ENCODE measurements at regions not wholly inside any gene's neighbourhood (a gene's known extent, or its start where the extent isn't known, plus 50 kb on each side); places are given as distances from the start of the nearest gene placed in this dataset.
A peak's percentile ranks its signal among the peaks of the same experiment; 100 is the strongest.
"Not testable (repeated sequence)": the region's sequence is repeated elsewhere in the genome, so short reads cannot be mapped to it uniquely, and the experiment has no call there.

DNA sequence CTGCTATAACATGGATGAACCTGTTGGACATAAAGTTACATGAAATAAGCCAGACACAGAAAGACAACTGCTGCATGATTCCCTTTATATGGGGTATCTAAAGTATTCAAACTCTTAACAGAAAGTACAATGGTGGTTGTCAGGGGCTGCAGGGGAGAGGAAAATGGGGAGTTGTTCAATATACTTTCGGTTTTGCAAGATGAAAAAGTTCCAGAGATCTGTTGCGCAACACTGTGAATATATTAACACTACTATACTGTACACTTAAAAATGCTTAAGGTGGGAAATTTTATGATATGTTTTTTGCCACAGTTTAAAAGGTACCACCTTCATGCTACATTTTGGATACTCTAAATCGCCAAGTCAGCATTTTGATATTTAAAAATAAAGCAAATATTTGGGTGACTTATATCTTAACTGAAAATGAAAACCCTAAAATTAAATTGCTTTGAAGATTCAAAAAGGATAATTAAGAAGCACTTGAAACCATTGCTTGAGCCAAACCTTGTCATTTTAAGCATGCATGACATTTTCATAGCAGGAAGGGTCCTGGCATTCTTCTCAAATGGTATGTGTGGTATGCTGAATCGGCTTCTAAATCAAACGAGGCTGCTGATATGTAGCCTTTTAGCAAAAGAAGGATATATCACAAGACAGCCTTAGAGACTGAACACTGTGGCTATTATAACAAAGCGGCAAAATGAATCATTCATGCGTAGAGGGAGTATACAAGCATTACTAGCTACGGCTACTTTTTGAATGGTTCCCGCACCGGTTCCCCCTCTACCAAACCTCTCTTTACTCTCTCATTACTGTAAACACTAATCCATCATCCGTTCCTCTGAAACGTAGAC is 607.1 kb upstream of the DIPK2B start:
- intact Hi-C loops (cut with DNase I, micrococcal nuclease), result no loop called here
- DNase-seq (no peak), ATAC-seq (no peak)

DNA sequence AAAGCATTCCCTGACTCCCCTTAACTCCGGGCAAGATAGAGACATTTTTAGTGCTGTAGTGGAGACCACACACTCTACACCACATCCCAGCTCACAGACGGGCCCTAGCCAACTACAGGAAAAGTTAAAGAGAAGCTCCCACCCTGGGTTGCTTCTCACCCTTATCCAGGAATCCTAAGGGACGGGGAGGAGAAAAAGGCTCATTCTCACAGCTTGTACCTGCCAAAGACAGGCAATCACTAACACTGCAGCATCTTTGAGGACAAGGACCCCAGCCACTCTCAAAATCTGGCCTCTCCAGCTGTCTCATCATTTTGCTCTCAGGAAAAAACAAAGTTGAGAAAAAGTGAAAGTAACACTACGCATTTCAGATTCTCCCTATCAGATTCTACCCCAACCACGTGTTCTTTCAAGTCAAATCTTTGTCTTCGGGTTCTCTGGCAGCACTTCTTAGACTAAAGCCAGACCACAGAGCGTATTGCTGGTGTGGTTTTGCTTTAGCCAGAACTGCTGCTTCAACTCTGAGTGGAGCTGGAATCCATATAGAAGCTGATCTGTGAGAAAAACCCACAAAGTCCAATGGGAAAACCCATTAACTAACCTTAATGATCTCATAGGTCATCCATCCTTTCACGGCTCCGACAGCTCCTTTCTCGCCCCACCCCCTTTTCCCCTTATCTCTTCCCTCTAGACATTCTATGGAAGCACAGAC is 605.9 kb upstream of the DIPK2B start:
- DNase-seq (no peak), ATAC-seq (no peak)
- intact Hi-C loops (cut with DNase I, micrococcal nuclease), result no loop called here

GRCh38 chrX:45804276-45804675 is 603.6 kb upstream of the DIPK2B start:
- intact Hi-C loops (cut with DNase I, micrococcal nuclease), result no loop called here
- no peak for DNase-seq
- ATAC-seq, result no peak

DNA sequence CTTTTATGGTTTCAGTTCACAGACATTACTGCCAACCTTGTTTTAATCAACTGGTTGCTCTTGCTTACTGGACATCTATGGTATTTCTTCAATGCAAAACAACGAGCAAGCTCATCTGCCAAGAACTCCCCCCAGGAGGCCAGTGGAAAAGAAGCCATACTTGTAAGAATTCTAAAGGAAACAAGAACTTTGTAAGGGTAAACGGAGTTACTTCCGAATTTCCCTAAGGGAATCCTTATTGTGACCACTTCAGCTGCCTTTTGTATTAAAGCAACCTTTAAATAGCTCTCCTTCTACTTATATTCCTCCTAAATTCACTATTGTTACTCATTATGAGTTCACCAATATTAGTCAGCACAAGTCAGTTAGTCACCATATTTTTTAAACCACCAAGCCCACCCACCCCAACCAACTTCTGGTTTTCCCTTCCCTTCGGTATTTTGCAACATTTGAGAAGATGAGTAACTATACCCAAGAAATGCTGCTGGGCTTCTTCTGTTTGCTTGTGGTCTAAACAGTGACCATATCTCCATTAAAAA is 602.8 kb upstream of the DIPK2B start:
- no peak for DNase-seq
- intact Hi-C loops (cut with DNase I, micrococcal nuclease), result no loop called here
- no peak for ATAC-seq

- ATAC-seq, result peak; percentile 56
- intact Hi-C loops (cut with DNase I, micrococcal nuclease), result no loop called here
- DNase-seq, result no peak
Observed at GRCh38 chrX:45801554-45801953, 600.9 kb upstream of the DIPK2B start.

DNA sequence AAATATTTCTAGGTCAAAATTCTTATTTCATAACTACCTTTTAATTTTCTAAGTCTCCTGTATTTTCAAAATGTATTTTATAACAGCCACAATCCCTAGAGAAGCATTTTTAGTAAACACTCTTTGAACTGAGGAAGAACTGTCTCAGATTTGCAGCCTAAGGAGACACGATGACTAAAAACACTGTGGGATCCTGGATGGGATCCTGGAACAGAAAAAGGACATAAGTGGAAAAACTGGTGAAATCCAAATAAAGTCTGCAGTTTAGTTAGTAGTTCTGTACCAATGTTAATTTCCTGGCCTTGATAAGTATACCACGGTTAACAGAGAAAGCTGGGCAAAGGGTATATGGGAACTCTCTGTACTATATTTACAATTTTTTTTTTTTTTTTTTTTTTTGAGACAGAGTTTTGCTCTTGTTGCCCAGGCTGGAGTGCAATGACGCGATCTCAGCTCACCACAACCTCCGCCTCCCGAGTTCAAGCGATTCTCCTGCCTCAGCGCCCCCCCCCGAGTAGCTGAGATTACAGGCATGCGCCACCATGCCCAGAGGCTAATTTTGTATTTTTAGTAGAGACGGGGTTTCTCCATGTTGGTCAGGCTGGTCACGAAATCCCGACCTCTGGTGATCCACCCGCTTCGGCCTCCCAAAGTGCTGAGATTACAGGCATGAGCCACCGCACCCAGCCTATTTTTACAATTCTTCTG is 600.2 kb upstream of the DIPK2B start:
- ATAC-seq; intact Hi-C loops (cut with DNase I, micrococcal nuclease): not testable (repeated sequence)

GRCh38 chrX:45799576-45799975 is 598.9 kb upstream of the DIPK2B start:
- ATAC-seq (no peak), DNase-seq (no peak)
- intact Hi-C loops (cut with DNase I, micrococcal nuclease), result no loop called here

More for the DNA sequence above, 600.2 kb upstream of the DIPK2B start:
- not testable (repeated sequence) for DNase-seq

DNA sequence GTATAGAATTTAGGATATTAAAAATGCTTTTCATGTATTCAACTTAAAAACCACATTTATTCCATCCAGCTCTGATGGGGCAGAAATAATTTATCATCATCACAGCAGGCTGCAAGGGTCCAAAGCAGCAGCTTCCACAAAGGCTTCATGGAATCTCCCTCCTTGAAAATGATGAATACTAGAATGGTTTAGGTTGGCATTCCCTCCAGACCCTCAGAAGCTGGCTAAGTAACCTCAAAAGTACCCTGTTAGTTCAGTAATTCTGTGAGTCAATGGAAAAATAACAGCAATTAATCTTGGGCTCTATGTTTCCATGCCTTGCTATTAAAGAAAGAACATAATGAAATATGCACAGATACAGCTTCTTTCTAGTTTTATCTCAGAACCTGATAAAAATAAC is 594.9 kb upstream of the DIPK2B start:
- intact Hi-C loops (cut with DNase I, micrococcal nuclease), result no loop called here
- no peak for ATAC-seq
- no peak for DNase-seq

- intact Hi-C loops (cut with DNase I, micrococcal nuclease), result no loop called here
- no peak for ATAC-seq
- no peak for DNase-seq
Observed at GRCh38 chrX:45794995-45795337, 594.3 kb upstream of the DIPK2B start.

- DNase-seq, result no peak
Observed at GRCh38 chrX:45794323-45794994, 593.8 kb upstream of the DIPK2B start.

GRCh38 chrX:45788941-45789348 is 588.3 kb upstream of the DIPK2B start:
- intact Hi-C loops (cut with DNase I, micrococcal nuclease), result no loop called here
- no peak for ATAC-seq
- no peak for DNase-seq

More at GRCh38 chrX:45794323-45794994, 593.8 kb upstream of the DIPK2B start:
- intact Hi-C loops (cut with DNase I, micrococcal nuclease), result no loop called here
- no peak for ATAC-seq

- intact Hi-C loops (cut with DNase I, micrococcal nuclease), result no loop called here
- ATAC-seq (no peak), DNase-seq (no peak)
Observed at GRCh38 chrX:45788315-45788714, 587.6 kb upstream of the DIPK2B start.

- DNase-seq (no peak), ATAC-seq (no peak)
- intact Hi-C loops (cut with DNase I, micrococcal nuclease), result no loop called here
Observed at GRCh38 chrX:45784590-45784989, 583.9 kb upstream of the DIPK2B start.

DNA sequence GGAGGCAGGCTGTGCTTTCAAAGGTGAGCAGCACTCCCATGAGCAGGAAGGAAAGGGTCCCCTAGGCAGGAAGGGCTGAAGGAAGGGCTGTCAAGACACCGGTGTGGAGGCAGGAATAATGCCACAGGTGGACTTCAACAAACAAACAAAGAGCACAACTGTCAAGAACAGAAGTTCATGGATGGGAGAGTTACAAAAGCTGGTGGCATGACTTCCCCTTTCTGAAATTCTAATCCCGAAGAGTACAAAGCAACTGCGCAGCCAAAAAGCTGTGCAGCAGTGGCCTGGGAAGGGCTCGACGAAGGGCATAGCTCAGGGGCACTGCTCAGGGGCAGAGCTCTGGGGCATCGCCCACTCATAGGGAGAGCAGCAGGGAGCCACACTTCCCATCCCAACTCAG is 582.3 kb upstream of the DIPK2B start:
- ATAC-seq (no peak), DNase-seq (no peak)
- intact Hi-C loops (cut with DNase I, micrococcal nuclease), result no loop called here

- DNase-seq, result no peak
- peak; percentile 77 for ATAC-seq
- intact Hi-C loops (cut with DNase I, micrococcal nuclease), result no loop called here
Observed at GRCh38 chrX:45781901-45782553, 581.4 kb upstream of the DIPK2B start.

GRCh38 chrX:45778616-45779015 is 577.9 kb upstream of the DIPK2B start:
- no peak for ATAC-seq
- no peak for DNase-seq
- intact Hi-C loops (cut with DNase I, micrococcal nuclease), result no loop called here

DNA sequence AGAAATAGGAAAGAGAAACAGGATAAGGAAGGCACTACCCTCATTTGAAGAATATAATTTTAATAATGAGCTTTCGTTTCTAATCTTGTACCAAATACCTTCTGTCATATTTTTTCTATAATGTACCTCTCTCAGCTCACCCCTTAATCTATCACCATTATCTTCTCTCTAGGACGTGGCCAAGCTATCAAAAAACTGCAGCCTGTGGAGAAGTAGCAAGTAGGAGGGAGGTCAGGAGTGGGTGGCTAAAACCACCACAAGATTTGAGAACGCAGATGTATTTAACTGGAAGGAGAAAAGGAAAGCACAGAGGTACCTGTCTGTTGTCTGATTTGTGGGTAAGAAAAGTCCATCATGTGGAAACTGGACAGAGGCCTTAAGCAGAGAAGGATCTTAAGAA is 576.7 kb upstream of the DIPK2B start:
- intact Hi-C loops (cut with DNase I, micrococcal nuclease), result no loop called here
- DNase-seq, result no peak
- ATAC-seq, result no peak

GRCh38 chrX:45775468-45775867 is 574.8 kb upstream of the DIPK2B start:
- DNase-seq (no peak), ATAC-seq (no peak)
- intact Hi-C loops (cut with DNase I, micrococcal nuclease), result no loop called here

DNA sequence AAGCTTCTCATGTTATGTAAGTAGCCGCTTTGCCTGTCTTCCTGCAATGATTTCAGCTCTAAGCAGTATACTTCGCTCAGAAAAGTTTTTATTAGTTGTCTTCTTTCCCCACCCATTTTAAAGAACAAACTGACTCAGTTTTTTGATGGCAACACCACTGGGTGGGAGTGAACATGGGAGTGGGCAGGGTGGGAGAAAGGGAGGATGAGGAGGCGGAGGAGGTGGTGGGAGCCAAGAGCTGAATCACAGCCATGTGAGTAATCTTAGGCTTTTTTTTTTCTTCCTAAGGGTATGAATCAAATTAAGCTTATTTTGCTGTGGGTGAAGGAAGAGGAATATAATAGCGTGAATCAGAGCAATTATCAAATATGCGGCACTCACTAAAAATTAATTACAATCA is 574.3 kb upstream of the DIPK2B start:
- no peak for ATAC-seq
- no peak for DNase-seq
- intact Hi-C loops (cut with DNase I, micrococcal nuclease), result no loop called here
